HEK293 (cell line): ENCODE measurements at regions not wholly inside any gene's neighbourhood (a gene's known extent, or its start where the extent isn't known, plus 50 kb on each side); places are given as distances from the start of the nearest gene placed in this dataset.

Experiments used
- CTCF ChIA-PET: fragments of 350-600 bp; formaldehyde crosslinking; extraction: SDS; loops from one replicate; lab custom pipeline; 2021; ENCODE audit warnings: antibody characterized with exemption; lab: Yijun Ruan, JAX
- POLR2A ChIA-PET: fragments of 300-600 bp; formaldehyde crosslinking; extraction: SDS; loops from one replicate; lab custom pipeline; 2020; ENCODE audit warnings: antibody characterized with exemption, inconsistent platforms; lab: Yijun Ruan, JAX
- H3K27ac ChIP-seq: fragments of 200-500 bp; sonication (Bioruptor generic); 2 replicates; pipeline ENCODE4 v1.5.1; 2014; ENCODE audit warnings: low read depth, low read length, control low read depth, inconsistent platforms; ENCODE audit errors: extremely low read depth
- H3K36me3 ChIP-seq, 2 experiments: fragments of 200-500 bp in 1 of 2; sonication (Bioruptor generic) in 1 of 2; 1 replicate in 1 of 2; 2 replicates in 1 of 2; pipeline ENCODE4 v1.5.1; 2014 to 2017; ENCODE audit warnings: inconsistent platforms in 2 of 2, low read length in 2 of 2; ENCODE audit not compliant: control insufficient read depth in 2 of 2, insufficient read depth in 1 of 2
- H3K4me1 ChIP-seq: fragments of 200-500 bp; sonication (Bioruptor generic); 2 replicates; pipeline ENCODE4 v1.5.1; 2014; ENCODE audit warnings: mild to moderate bottlenecking, low read length, inconsistent platforms; ENCODE audit not compliant: control insufficient read depth, insufficient read depth
- H3K4me3 ChIP-seq: 2 replicates; pipeline ENCODE4 v1.5.1; 2011; ENCODE audit warnings: low read depth, mild to moderate bottlenecking, control low read depth, low read length, moderate library complexity
- H3K9me3 ChIP-seq: fragments of 200-500 bp; sonication (Bioruptor generic); 2 replicates; pipeline ENCODE4 v1.5.1; 2014; ENCODE audit warnings: low read depth, low read length, inconsistent platforms; ENCODE audit not compliant: control insufficient read depth, insufficient read depth
- INSM2 ChIP-seq: fragments of 450-650 bp; formaldehyde crosslinking; IDR thresholded peaks from 2 replicates; pipeline ENCODE4 v1.5.1; 2016; ENCODE audit warnings: missing biosample characterization, missing genetic modification characterization
- KLF9 ChIP-seq: fragments of 450-650 bp; formaldehyde crosslinking; IDR thresholded peaks from 2 replicates; pipeline ENCODE4 v1.5.1; 2016; ENCODE audit warnings: missing biosample characterization, missing genetic modification characterization, low read depth
- OVOL3 ChIP-seq: fragments of 450-650 bp; formaldehyde crosslinking; IDR thresholded peaks from 2 replicates; pipeline ENCODE4 v1.5.1; 2016; ENCODE audit warnings: missing biosample characterization, missing genetic modification characterization
- PATZ1 ChIP-seq: fragments of 450-650 bp; formaldehyde crosslinking; IDR thresholded peaks from 2 replicates; pipeline ENCODE4 v1.5.1; 2016; ENCODE audit warnings: missing biosample characterization, missing genetic modification characterization
- TCF7L2 ChIP-seq: IDR thresholded peaks from 2 replicates; pipeline ENCODE4 v1.6.1; 2011; ENCODE audit warnings: low read depth, mild to moderate bottlenecking, inconsistent platforms, low read length, moderate library complexity, borderline replicate concordance
- ZBTB48 ChIP-seq: fragments of 450-650 bp; formaldehyde crosslinking; IDR thresholded peaks from 2 replicates; pipeline ENCODE4 v1.5.1; 2016; ENCODE audit warnings: missing biosample characterization, missing genetic modification characterization
- ZFP41 ChIP-seq: fragments of 450-650 bp; formaldehyde crosslinking; IDR thresholded peaks from 2 replicates; pipeline ENCODE4 v1.5.1; 2016; ENCODE audit warnings: missing biosample characterization, missing genetic modification characterization, borderline replicate concordance
- ZNF146 ChIP-seq: fragments of 450-650 bp; formaldehyde crosslinking; IDR thresholded peaks from 2 replicates; pipeline ENCODE4 v1.5.1; 2016; ENCODE audit warnings: missing biosample characterization, missing genetic modification characterization
- ZNF184 ChIP-seq: fragments of 450-650 bp; IDR thresholded peaks from 2 replicates; pipeline ENCODE4 v1.5.1; 2018; ENCODE audit warnings: missing biosample characterization, mild to moderate bottlenecking, missing genetic modification characterization
- ZNF280C ChIP-seq: fragments of 450-650 bp; formaldehyde crosslinking; IDR thresholded peaks from 2 replicates; pipeline ENCODE4 v1.5.1; 2016; ENCODE audit warnings: missing biosample characterization, missing genetic modification characterization
- ZNF302 ChIP-seq: fragments of 450-650 bp; formaldehyde crosslinking; IDR thresholded peaks from 2 replicates; pipeline ENCODE4 v1.5.1; 2016; ENCODE audit warnings: missing biosample characterization, missing genetic modification characterization, low read depth
- ZNF354C ChIP-seq: fragments of 450-650 bp; formaldehyde crosslinking; IDR thresholded peaks from 2 replicates; pipeline ENCODE4 v1.5.1; 2016; ENCODE audit warnings: missing biosample characterization, missing genetic modification characterization, low read depth, borderline replicate concordance
- ZNF580 ChIP-seq: fragments of 450-650 bp; formaldehyde crosslinking; IDR thresholded peaks from 2 replicates; pipeline ENCODE4 v1.5.1; 2016; ENCODE audit warnings: missing biosample characterization, missing genetic modification characterization
- ZNF600 ChIP-seq: fragments of 450-650 bp; formaldehyde crosslinking; IDR thresholded peaks from 2 replicates; pipeline ENCODE4 v1.5.1; 2016; ENCODE audit warnings: missing biosample characterization, missing genetic modification characterization
- ZNF660 ChIP-seq: fragments of 450-650 bp; IDR thresholded peaks from 2 replicates; pipeline ENCODE4 v1.5.1; 2018; ENCODE audit warnings: missing biosample characterization, mild to moderate bottlenecking, missing genetic modification characterization
- ZNF670 ChIP-seq: fragments of 450-650 bp; formaldehyde crosslinking; IDR thresholded peaks from 2 replicates; pipeline ENCODE4 v1.5.1; 2016; ENCODE audit warnings: missing biosample characterization, missing genetic modification characterization, low read depth
- TF ChIP-seq, protein P1 (sequence below): fragments of 450-650 bp; formaldehyde crosslinking; IDR thresholded peaks from 2 replicates; pipeline ENCODE4 v1.5.1; 2016; ENCODE audit warnings: missing biosample characterization, missing genetic modification characterization

DNA sequence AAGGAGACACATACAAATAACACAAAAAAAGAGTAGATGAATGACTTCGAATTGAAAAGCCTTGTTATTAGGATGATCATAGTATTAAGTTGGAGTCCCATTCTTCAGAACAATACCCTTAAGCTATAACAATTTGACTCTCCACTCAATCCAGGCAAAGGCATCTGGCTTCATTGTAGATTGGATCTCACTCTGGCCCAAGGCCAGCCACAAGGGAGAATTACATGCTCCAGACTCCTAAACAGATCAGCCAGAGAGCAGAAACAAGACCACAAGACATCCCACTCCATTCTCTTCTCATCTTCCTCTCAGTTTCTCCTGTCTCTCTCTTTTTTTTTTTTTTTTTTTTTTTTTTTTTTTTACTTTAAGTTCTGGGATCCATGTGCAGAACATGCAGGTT, 213.9 kb downstream of the DHX15 start:
- CTCF ChIA-PET = no interaction called here

More for the DNA sequence above, 213.9 kb downstream of the DHX15 start:
- TF ChIP-seq ZBTB48 (tag by site-specific recombination) (no peak), ZNF354C (no peak), ZFP41 (tag by site-specific recombination) (no peak), PATZ1 (tag by site-specific recombination) (no peak), INSM2 (tag by site-specific recombination) (no peak), ZNF280C (tag by site-specific recombination) (no peak), ZNF600 (no peak), ZNF580 (no peak), ZNF670 (tag by site-specific recombination) (no peak), ZNF146 (tag by site-specific recombination) (no peak), OVOL3 (no peak), TCF7L2 (no peak), ZNF184 (no peak), KLF9 (tag by site-specific recombination) (no peak), ZNF302 (tag by site-specific recombination) (no peak), ZNF660 (tag by site-specific recombination) (no peak)
- TF ChIP-seq, protein P1, sequence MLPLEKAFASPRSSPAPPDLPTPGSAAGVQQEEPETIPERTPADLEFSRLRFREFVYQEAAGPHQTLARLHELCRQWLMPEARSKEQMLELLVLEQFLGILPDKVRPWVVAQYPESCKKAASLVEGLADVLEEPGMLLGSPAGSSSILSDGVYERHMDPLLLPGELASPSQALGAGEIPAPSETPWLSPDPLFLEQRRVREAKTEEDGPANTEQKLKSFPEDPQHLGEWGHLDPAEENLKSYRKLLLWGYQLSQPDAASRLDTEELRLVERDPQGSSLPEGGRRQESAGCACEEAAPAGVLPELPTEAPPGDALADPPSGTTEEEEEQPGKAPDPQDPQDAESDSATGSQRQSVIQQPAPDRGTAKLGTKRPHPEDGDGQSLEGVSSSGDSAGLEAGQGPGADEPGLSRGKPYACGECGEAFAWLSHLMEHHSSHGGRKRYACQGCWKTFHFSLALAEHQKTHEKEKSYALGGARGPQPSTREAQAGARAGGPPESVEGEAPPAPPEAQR (tag by site-specific recombination) = no peak
- Histone ChIP-seq H3K36me3 (no peaks in the 10 kb centered on the region), H3K9me3 (no peaks in the 10 kb centered on the region), H3K4me3 (no peak overlapping the region), H3K27ac (no peak overlapping the region), H3K4me1 (no peaks in the 10 kb centered on the region)
- POLR2A ChIA-PET = no interaction called here
